Sigmoid colon (tissue), 6 donors: ENCODE measurements at regions not wholly inside any gene's neighbourhood (a gene's known extent, or its start where the extent isn't known, plus 50 kb on each side); places are given as distances from the start of the nearest gene placed in this dataset.

ENCODE experiments used
- DNase-seq: peaks from one replicate; pipeline ENCODE4 v3.0.0-alpha.2; 2019
- H3K27ac ChIP-seq, 4 donors: fragments of 200-600 bp; sonication (generic); one replicate each; pipeline ENCODE4 v1.5.1; 2016 to 2019; ENCODE audit warnings: mild to moderate bottlenecking in 1 of 4
- H3K27me3 ChIP-seq, 3 donors: fragments of 200-600 bp; sonication (generic); one replicate each; pipeline ENCODE4 v1.5.1; 2019; ENCODE audit warnings: mild to moderate bottlenecking in 1 of 3
- H3K36me3 ChIP-seq, 4 donors: fragments of 200-600 bp; sonication (generic); one replicate each; pipeline ENCODE4 v1.5.1; 2016 to 2019
- H3K4me1 ChIP-seq, 4 donors: fragments of 200-600 bp; sonication (generic); one replicate each; pipeline ENCODE4 v1.5.1; 2017 to 2019
- H3K4me3 ChIP-seq, 4 donors: fragments of 200-600 bp; sonication (generic); one replicate each; pipeline ENCODE4 v1.5.1; 2017 to 2019; ENCODE audit warnings: mild to moderate bottlenecking in 2 of 4, moderate library complexity in 1 of 4
- H3K9me3 ChIP-seq, 4 donors: fragments of 200-600 bp in 3 of 4; sonication (generic) in 3 of 4; one replicate each; pipeline versions ENCODE4 v1.5.1 to v1.6.1; 2013 to 2019
- EP300 ChIP-seq, 4 donors: sonication (generic); formaldehyde crosslinking; IDR thresholded peaks; one replicate each; pipeline ENCODE4 v1.6.1; 2017; ENCODE audit warnings: antibody characterized with exemption in 4 of 4
- POLR2A ChIP-seq, 2 donors: fragments of 450-650 bp; IDR thresholded peaks; one replicate each; pipeline ENCODE4 v1.6.1; 2016; ENCODE audit warnings: antibody characterized with exemption in 2 of 2, mild to moderate bottlenecking in 2 of 2, moderate library complexity in 2 of 2
- POLR2AphosphoS5 ChIP-seq, 4 donors: sonication (generic); formaldehyde crosslinking; IDR thresholded peaks; one replicate each; pipeline ENCODE4 v1.6.1; 2017; ENCODE audit warnings: antibody characterized with exemption in 4 of 4
- WGBS, 2 donors: extraction: QIAGEN DNeasy Blood & Tissue Kit; methylation state at CpG; one replicate each; pipeline ENCODE4 v1.1.7; 2013; 5-methylcytosine and 5-hydroxymethylcytosine counted together
- intact Hi-C: fragments of 100-400 bp; cut with DNase I; formaldehyde crosslinking; loops from one replicate; pipeline ENCODE4 v1.15.1; 2023
- TF ChIP-seq, protein P1 (sequence below), 4 experiments: fragments of 450-650 bp in 3 of 4; fragments of 200-600 bp in 1 of 4; IDR thresholded peaks; one replicate each; pipeline ENCODE4 v1.5.1; 2016 to 2019; ENCODE audit warnings: antibody characterized with exemption in 4 of 4, mild to moderate bottlenecking in 3 of 4, moderate library complexity in 2 of 4
- donor health status: healthy with polysubstance abuse.
- donor health status: healthy.

DNA sequence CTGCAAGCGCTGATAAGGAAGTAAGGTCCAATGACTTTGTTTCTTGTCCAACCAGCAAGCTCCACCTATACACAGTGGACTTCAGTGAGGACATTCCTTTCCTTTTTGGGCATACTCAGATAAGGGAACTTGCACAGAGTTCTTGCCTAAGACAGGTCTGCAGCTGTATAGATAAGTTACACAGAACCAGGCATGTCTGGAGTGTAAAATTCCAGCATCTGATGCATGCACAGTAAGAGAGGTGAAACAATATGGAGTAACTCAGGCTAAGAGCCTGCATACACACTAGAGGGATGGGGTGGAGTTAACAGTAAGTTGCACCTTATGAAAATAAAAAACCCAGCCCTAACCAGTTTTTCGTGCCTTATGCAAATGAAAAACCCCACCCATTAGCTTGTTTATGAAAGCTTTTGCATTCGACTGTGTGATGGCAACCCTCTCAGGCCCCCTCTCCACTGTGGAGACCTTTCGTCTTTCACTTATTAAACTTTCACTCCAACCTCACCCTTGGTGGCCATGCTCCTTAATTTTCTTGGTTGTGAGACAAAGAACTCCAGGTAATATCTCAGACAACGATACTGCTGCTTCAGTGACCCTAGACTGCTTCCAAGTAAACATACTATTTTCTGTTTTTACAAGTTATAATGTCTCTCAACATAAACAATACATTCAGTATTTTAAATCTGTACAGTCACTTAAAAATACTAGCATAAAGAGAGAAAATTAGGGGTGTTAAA, 2859.0 kb upstream of the PCDH20 start:
- 70 to 71% methylated on average over 5 of the region's 5 CpGs for WGBS, 2 donors
- intact Hi-C loops, result no loop called here
- no peaks in the 10 kb centered on the region for H3K27me3 ChIP-seq

DNA sequence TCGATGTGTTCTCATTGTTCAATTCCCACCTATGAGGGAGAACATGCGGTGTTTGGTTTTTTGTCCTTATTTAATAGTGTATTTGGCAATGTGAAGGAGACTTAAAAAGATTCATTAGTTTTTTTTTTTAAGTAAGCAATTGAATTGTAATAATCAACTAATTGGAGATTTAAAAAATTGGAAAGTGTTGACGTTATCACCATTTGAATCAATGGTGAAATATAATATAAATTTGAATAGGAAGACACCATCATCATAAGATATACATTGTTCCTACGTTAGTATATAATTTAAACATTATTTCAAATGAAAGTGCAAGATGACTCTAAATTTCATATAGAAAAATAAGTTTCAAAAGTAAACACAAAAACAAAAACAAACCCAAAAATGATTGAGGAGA, 2858.1 kb upstream of the PCDH20 start:
- no peak for DNase-seq
- 73 to 84% methylated on average over 4 of the region's 4 CpGs for WGBS, 2 donors
- no peak for TF ChIP-seq POLR2AphosphoS5 (IDR thresholded peaks at IDR 0.05)
- TF ChIP-seq EP300 (IDR thresholded peaks at IDR 0.05), result no peak
- TF ChIP-seq, protein P1, sequence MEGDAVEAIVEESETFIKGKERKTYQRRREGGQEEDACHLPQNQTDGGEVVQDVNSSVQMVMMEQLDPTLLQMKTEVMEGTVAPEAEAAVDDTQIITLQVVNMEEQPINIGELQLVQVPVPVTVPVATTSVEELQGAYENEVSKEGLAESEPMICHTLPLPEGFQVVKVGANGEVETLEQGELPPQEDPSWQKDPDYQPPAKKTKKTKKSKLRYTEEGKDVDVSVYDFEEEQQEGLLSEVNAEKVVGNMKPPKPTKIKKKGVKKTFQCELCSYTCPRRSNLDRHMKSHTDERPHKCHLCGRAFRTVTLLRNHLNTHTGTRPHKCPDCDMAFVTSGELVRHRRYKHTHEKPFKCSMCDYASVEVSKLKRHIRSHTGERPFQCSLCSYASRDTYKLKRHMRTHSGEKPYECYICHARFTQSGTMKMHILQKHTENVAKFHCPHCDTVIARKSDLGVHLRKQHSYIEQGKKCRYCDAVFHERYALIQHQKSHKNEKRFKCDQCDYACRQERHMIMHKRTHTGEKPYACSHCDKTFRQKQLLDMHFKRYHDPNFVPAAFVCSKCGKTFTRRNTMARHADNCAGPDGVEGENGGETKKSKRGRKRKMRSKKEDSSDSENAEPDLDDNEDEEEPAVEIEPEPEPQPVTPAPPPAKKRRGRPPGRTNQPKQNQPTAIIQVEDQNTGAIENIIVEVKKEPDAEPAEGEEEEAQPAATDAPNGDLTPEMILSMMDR (IDR thresholded peaks at IDR 0.05), result no peak

More for the DNA sequence above, 2859.0 kb upstream of the PCDH20 start:
- no peaks in the 10 kb centered on the region for H3K4me1 ChIP-seq
- no peaks in the 10 kb centered on the region for H3K36me3 ChIP-seq
- H3K27ac ChIP-seq, result no peak overlapping the region
- no peak overlapping the region for H3K4me3 ChIP-seq
- H3K9me3 ChIP-seq, result peaks cover 0 to 3% (median 0%) of the 10 kb centered on the region in 4 donors
- TF ChIP-seq POLR2AphosphoS5 (IDR thresholded peaks at IDR 0.05), result no peak
- TF ChIP-seq EP300 (IDR thresholded peaks at IDR 0.05), result no peak
- no peak for TF ChIP-seq POLR2A (IDR thresholded peaks at IDR 0.05)
- TF ChIP-seq, protein P1 (IDR thresholded peaks at IDR 0.05), result no peak
- DNase-seq, result no peak

DNA sequence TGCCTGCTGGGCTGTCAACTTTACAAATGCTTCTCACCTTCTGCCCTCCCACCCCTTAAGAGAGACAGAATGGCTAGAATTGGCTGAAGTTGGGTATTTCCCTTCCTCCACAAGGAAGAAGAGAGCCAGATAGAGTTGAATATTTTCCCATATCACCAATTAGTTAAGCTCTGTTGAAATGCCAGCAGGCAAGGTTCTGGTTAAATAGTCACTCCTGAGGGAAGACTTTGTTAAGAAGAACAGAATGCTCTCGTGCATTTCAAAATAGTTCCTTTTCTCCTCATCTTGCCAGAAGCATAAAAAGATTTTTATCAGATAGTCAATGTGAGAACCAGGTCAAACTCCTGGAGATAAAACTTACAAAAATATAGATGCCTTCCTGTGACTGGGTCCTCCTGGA, 2857.0 kb upstream of the PCDH20 start:
- Histone ChIP-seq H3K4me1 (no peaks in the 10 kb centered on the region), H3K9me3 (peaks cover 0 to 3% (median 0%) of the 10 kb centered on the region in 4 donors), H3K27ac (no peak overlapping the region), H3K36me3 (no peaks in the 10 kb centered on the region), H3K4me3 (no peak overlapping the region), H3K27me3 (no peaks in the 10 kb centered on the region)
- 81 to 87% methylated on average over 1 of the region's 1 CpG for WGBS, 2 donors
- intact Hi-C loops, result no loop called here
- TF ChIP-seq POLR2A (IDR thresholded peaks at IDR 0.05), result no peak
- no peak for TF ChIP-seq POLR2AphosphoS5 (IDR thresholded peaks at IDR 0.05)
- TF ChIP-seq, protein P1 (IDR thresholded peaks at IDR 0.05), result no peak
- TF ChIP-seq EP300 (IDR thresholded peaks at IDR 0.05), result no peak
- no peak for DNase-seq

More for the DNA sequence above, 2858.1 kb upstream of the PCDH20 start:
- H3K4me1 ChIP-seq, result no peaks in the 10 kb centered on the region
- no peaks in the 10 kb centered on the region for H3K27me3 ChIP-seq
- intact Hi-C loops, result no loop called here
- H3K36me3 ChIP-seq, result no peaks in the 10 kb centered on the region
- H3K4me3 ChIP-seq, result no peak overlapping the region
- no peak overlapping the region for H3K27ac ChIP-seq
- H3K9me3 ChIP-seq, result peaks cover 0 to 3% (median 0%) of the 10 kb centered on the region in 4 donors

DNA sequence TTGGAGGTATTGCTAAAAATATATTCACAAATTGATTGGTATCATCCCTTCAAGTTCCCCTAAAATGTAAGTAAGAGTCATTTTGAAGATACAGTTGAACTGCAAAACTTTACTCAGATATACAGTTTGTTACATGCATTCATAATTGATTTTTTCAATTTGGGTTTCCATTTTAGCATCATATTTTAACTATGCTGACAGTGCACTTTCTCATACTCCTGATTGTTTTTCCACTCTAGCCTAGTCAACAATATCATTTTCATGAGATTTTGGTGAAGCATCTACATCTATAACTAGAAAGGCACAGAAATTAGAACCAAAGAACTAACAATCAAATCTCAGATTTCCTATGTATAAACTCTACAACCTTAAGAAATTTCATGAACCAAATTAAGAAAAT, 2850.4 kb upstream of the PCDH20 start:
- Histone ChIP-seq H3K36me3 (no peaks in the 10 kb centered on the region), H3K9me3 (peaks cover 0 to 17% (median 0%) of the 10 kb centered on the region in 4 donors), H3K27me3 (no peaks in the 10 kb centered on the region), H3K4me3 (no peak overlapping the region), H3K27ac (no peak overlapping the region), H3K4me1 (no peaks in the 10 kb centered on the region)
- DNase-seq, result no peak
- intact Hi-C loops, result no loop called here
- TF ChIP-seq EP300 (IDR thresholded peaks at IDR 0.05) (no peak), POLR2A (IDR thresholded peaks at IDR 0.05) (no peak), POLR2AphosphoS5 (IDR thresholded peaks at IDR 0.05) (no peak)
- TF ChIP-seq, protein P1 (IDR thresholded peaks at IDR 0.05), result no peak

DNA sequence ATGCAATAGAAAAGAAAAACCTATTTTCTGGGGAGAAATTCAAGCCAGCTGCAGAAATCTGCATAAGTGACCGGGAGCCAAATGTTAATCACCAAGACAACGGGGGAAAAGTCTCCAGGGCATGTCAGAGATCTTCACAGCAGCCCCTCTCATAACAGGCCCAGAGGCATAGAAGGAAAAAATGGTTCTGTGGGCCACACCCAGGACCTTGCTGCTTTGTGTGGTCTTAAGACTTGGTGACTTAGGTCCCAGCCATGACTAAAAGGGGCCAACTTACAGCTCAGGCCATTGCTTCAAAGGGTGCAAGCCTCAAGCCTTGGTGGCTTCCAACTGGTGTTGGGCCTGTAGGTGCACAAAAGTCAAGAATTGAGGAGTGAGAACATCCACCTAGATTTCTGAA, 2847.6 kb upstream of the PCDH20 start:
- 71 to 82% methylated on average over 2 of the region's 2 CpGs for WGBS, 2 donors
- H3K9me3 ChIP-seq, result peaks cover 0 to 17% (median 0%) of the 10 kb centered on the region in 4 donors
- no peak for TF ChIP-seq POLR2A (IDR thresholded peaks at IDR 0.05)
- TF ChIP-seq, protein P1 (IDR thresholded peaks at IDR 0.05), result no peak
- no peak for TF ChIP-seq EP300 (IDR thresholded peaks at IDR 0.05)
- TF ChIP-seq POLR2AphosphoS5 (IDR thresholded peaks at IDR 0.05), result no peak
- H3K27ac ChIP-seq, result no peak overlapping the region
- DNase-seq, result no peak
- H3K36me3 ChIP-seq, result no peaks in the 10 kb centered on the region
- H3K4me1 ChIP-seq, result no peaks in the 10 kb centered on the region
- intact Hi-C loops, result no loop called here
- H3K27me3 ChIP-seq, result no peaks in the 10 kb centered on the region
- no peak overlapping the region for H3K4me3 ChIP-seq
